AG04449 (cell line): ENCODE measurements at regions not wholly inside any gene's neighbourhood (a gene's known extent, or its start where the extent isn't known, plus 50 kb on each side); places are given as distances from the start of the nearest gene placed in this dataset.

Experiments
- CTCF ChIA-PET: fragments of 350-600 bp; formaldehyde crosslinking; extraction: SDS; loops from one replicate; lab custom pipeline; 2021; ENCODE audit warnings: antibody characterized with exemption; lab: Yijun Ruan, JAX
- POLR2A ChIA-PET: fragments of 400-600, 350-600 bp; formaldehyde crosslinking; extraction: SDS; loops from one replicate; lab custom pipeline; 2020; ENCODE audit warnings: antibody characterized with exemption, inconsistent platforms; lab: Yijun Ruan, JAX
- DNase-seq: peaks from one replicate; pipeline ENCODE4 v3.0.0-alpha.2; 2010; ENCODE audit warnings: low read depth, low spot score
- H3K4me3 ChIP-seq: 2 replicates; pipeline ENCODE4 v1.5.1; 2011; ENCODE audit warnings: low read depth, mild to moderate bottlenecking, control low read depth, low read length
- TF ChIP-seq, protein P1 (sequence below): IDR thresholded peaks from one replicate; pipeline ENCODE4 v1.5.1; 2011; ENCODE audit warnings: mild to moderate bottlenecking, moderate library complexity, low read length, control low read depth, inconsistent platforms; ENCODE audit not compliant: insufficient read depth; ENCODE audit errors: missing control alignments

DNA sequence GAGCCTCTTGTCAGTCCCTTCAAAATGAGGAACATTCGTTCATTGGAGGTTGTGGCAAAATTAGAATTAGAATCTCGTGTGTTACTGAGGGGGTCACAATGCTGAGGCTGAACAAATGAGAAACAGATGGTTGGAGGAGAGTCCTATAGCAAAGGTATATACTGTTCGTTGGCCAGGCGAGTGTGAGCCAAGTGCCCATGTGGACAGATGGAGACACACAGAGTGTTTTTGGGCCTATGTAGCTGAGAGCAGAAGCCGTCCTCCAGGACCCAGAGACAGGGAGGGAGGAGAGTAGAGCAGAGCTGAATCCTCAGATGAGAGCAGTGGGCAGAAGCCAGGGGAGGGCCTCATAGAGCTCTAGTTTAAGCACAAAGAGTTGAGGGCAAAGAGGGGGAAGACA, 98.9 kb downstream of the NR1D2 start:
- TF ChIP-seq, protein P1, sequence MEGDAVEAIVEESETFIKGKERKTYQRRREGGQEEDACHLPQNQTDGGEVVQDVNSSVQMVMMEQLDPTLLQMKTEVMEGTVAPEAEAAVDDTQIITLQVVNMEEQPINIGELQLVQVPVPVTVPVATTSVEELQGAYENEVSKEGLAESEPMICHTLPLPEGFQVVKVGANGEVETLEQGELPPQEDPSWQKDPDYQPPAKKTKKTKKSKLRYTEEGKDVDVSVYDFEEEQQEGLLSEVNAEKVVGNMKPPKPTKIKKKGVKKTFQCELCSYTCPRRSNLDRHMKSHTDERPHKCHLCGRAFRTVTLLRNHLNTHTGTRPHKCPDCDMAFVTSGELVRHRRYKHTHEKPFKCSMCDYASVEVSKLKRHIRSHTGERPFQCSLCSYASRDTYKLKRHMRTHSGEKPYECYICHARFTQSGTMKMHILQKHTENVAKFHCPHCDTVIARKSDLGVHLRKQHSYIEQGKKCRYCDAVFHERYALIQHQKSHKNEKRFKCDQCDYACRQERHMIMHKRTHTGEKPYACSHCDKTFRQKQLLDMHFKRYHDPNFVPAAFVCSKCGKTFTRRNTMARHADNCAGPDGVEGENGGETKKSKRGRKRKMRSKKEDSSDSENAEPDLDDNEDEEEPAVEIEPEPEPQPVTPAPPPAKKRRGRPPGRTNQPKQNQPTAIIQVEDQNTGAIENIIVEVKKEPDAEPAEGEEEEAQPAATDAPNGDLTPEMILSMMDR = no peak
- POLR2A ChIA-PET = no interaction called here
- CTCF ChIA-PET = interaction anchor here (0.8 kb wide), 1 partner anchor 142 kb away, joined by 3 read pairs; no protein-coding TSS in a partner anchor
- H3K4me3 ChIP-seq = no peak overlapping the region
- DNase-seq = no peak

DNA sequence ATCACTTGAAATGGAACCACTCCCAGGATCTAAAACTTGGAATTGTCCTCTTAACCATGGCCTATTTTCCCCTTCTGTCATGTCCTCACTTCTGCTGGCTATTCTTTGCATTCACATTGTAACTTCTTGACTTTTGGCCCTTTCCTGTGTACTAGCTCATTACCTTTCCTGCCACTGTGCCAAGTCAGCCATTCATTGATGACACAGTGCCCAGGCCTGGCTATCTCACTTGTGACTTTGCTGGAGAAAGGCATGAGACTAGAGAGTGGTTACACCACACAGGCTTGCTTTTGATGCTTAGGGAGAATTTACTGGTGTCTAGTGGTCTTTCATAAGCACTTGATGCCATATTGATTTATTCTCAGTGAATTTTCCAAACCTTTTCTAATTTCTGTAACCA, 101.1 kb downstream of the NR1D2 start:
- ChIA-PET POLR2A (no interaction called here), CTCF (interaction anchor here (1.1 kb wide), 1 partner anchor 15 kb away, joined by 3 read pairs; no protein-coding TSS in a partner anchor)
- TF ChIP-seq, protein P1 = no peak
- H3K4me3 ChIP-seq = no peak overlapping the region
- no peak for DNase-seq

DNA sequence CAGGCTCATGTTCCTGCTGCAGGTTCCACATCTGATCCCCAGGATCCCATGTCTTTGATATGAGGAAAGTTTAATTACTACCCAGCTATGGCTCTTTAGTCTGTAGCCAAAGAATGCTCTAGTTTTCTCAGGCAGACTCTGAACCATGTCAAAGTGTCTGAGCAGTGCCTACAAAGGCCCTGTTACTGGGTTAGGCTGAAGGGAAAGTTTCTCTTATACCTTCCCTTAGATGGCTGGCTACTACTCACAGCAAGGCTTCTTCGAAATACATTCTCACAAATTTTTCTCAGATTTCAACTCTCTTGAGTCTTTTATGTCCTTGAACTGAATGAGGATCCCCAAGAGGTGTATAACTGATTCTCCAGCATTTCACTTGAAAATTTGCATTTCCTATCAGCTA, 102.4 kb downstream of the NR1D2 start:
- POLR2A ChIA-PET = no interaction called here
- no peak for DNase-seq
- no peak overlapping the region for H3K4me3 ChIP-seq
- TF ChIP-seq, protein P1 = no peak
- CTCF ChIA-PET = no interaction called here

DNA sequence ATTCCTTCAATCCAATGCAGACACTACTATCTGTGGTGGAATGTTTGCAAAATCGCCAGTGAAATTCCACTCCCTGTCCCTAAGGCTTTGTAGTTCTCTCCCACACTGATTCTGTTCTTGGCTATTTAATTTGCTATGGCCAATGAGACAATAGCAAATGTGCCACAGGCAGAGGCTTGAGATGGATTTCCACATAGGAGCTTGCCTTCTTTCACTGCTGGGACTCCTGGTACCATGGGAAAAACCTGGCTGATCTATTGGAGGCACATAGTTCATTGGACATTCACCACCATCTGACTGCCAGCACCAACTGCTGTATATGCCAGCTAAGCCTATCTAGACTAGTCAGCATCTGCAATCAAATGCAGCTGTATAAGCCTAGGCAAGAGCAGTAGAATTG, 103.8 kb downstream of the NR1D2 start:
- no peak overlapping the region for H3K4me3 ChIP-seq
- TF ChIP-seq, protein P1 = no peak
- POLR2A ChIA-PET = no interaction called here
- DNase-seq = no peak
- CTCF ChIA-PET = interaction anchor here (0.6 to 1.0 kb wide), 2 partner anchors 11 to 50 kb away, joined by 3 to 7 read pairs; no protein-coding TSS in a partner anchor

DNA sequence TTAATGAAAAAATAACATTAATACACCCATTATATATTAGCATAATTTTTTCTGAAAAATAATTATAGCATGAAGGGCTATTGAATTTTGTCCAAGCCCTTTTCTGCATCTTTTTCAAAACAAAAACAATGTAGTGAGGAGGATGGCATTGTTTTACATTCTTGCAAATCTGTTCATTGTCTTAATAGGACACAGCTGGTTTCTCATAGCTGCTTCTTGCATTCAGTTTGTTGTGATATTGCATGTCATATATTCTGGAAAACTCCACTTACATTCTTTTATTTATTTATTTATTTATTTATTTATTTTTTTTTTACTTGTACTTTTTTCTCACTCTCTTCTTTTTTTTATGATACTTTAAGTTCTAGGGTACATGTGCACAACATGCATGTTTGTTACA, 107.4 kb downstream of the NR1D2 start:
- no peak overlapping the region for H3K4me3 ChIP-seq
- ChIA-PET POLR2A (no interaction called here), CTCF (no interaction called here)
- DNase-seq = no peak
- TF ChIP-seq, protein P1 = no peak

DNA sequence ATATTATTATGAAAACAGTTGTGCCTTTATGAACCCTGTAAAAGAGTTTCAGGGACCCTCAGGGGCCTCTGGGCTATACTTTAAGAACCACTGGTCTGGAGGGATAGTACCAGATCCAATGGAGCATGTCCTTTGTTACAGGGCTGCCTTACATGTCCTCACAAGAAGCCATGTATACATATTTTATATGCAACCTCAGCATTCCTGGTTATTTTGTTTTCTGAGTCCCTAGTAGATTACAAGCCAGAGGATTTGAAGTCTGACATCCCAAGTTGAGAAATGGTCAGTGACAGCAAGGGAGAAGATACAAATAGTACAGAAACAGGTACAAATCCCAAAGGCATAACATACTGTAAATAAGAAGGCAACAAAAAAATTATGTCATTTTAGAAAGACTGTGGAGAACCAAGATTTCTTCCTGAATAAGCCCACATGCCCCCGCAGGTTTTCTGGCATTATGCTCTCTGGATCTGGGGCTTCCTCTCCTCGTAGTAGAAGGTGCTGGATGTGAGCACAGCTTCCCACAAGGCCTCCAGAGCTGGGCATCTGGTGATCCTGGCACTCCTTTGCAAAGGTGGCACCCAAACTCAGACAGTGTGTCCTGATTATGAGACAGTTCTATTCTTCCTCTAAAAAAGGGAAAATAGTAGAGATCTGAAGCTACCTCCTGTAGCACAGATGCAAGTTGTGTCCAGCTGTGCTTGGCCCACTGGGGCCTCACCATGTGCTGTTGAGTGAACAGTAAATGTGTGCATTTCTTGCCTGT, 114.0 kb downstream of the NR1D2 start:
- ChIA-PET CTCF (interaction anchor here (0.9 to 1.3 kb wide), 3 partner anchors 10 to 178 kb away, joined by 3 to 5 read pairs (median 3); no protein-coding TSS in a partner anchor), POLR2A (no interaction called here)
- TF ChIP-seq, protein P1 = no peak
- no peak overlapping the region for H3K4me3 ChIP-seq
- DNase-seq = no peak
